Fibroblast of pulmonary artery (primary cell): ENCODE measurements at regions not wholly inside any gene's neighbourhood (a gene's known extent, or its start where the extent isn't known, plus 50 kb on each side); places are given as distances from the start of the nearest gene placed in this dataset.

Source experiments
- DNase-seq: peaks from one replicate; pipeline ENCODE4 v3.0.0-alpha.2; 2010; ENCODE audit warnings: low read depth
- H3K4me3 ChIP-seq: replicated peaks from 2 replicates; pipeline ENCODE4 v1.5.1; 2011; ENCODE audit warnings: low read depth, mild to moderate bottlenecking, control low read depth, low read length, moderate library complexity
- TF ChIP-seq, protein P1 (sequence below): IDR thresholded peaks from 2 replicates; pipeline ENCODE4 v1.5.1; 2011; ENCODE audit warnings: mild to moderate bottlenecking, control low read depth, low read length, inconsistent platforms; ENCODE audit errors: missing control alignments

DNA sequence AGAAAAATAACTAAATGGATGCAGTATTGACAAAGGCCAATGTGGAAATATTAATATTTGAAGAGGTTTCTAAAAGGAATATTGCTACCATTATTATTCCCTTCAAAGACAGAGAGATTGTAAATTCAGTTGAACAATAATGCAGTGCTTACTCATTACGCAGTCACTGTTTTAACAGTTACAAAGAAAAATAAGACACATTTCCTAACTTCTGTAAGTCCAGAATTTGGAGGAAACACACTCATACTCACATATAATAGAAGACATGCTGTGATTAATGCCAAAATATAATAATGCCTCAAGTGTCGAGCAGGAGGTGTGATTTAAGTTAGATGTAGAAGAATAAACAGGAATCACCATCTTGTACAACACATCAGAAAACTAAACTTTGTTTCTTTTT lies 389.2 kb downstream of the FBXO15 start:
- H3K4me3 ChIP-seq: no peak overlapping the region
- TF ChIP-seq, protein P1, sequence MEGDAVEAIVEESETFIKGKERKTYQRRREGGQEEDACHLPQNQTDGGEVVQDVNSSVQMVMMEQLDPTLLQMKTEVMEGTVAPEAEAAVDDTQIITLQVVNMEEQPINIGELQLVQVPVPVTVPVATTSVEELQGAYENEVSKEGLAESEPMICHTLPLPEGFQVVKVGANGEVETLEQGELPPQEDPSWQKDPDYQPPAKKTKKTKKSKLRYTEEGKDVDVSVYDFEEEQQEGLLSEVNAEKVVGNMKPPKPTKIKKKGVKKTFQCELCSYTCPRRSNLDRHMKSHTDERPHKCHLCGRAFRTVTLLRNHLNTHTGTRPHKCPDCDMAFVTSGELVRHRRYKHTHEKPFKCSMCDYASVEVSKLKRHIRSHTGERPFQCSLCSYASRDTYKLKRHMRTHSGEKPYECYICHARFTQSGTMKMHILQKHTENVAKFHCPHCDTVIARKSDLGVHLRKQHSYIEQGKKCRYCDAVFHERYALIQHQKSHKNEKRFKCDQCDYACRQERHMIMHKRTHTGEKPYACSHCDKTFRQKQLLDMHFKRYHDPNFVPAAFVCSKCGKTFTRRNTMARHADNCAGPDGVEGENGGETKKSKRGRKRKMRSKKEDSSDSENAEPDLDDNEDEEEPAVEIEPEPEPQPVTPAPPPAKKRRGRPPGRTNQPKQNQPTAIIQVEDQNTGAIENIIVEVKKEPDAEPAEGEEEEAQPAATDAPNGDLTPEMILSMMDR: no peak
- DNase-seq: peak; percentile 21

DNA sequence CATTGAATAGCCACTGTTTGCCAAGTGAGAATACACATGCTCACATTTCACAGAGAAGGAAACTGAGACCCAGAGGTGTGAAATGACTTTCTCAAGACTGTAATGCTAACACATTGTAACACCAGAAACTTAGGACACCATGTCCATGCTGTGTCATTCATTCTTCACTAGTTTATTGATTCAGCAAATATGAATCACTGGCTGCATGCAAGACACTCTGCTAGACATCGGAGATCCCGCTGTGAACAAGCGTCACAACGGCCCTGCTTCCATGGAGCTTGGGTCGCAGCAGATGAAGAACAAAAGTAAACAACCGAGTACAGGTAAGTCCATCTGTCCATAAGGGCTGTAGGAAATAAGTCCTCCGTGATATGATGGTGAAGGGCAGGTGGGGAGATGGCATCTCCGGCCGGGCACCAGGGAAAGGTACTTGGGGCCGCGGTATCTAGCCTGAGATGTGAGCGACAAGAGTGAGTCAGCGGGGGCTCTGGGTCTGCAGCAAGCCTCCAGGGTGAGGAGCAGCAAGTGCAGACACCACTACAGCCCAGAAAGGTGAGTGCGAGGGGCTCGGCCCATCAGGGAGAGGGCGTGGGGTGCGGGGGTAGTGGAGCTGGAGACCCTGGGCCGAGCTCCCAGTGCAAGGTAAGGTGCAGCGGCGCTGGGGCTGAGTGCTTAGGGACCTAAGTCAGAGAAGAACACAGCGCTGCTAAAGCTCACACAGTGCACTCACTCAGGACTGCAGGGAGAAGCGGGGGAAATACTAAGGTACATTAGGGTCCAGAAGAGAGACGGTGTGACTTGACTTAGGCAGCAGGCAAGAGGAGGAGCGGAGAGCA lies 391.2 kb downstream of the FBXO15 start:
- TF ChIP-seq, protein P1: no peak
- no peak for DNase-seq

DNA sequence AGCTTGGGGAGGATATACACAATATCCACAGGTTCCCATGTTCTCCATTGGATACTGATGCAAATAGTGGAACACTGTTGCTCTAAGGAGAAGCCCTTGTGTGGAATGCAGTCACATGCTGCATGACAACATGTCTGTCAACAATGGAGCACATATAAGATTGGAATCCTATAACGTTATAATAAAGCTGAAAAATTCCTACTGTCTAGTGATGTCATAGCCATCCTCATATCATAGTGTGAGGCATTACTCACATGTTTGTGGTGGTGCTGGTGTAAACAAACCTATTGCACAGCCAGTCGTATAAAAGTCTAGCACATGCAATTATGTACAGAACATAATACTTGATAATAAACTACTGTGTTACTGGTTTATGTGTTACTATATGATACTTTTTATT lies 394.7 kb downstream of the FBXO15 start:
- H3K4me3 ChIP-seq: no peak overlapping the region
- TF ChIP-seq, protein P1: no peak
- peak; percentile 34 for DNase-seq

More for the DNA sequence above, 391.2 kb downstream of the FBXO15 start:
- H3K4me3 ChIP-seq: no peak overlapping the region

DNA sequence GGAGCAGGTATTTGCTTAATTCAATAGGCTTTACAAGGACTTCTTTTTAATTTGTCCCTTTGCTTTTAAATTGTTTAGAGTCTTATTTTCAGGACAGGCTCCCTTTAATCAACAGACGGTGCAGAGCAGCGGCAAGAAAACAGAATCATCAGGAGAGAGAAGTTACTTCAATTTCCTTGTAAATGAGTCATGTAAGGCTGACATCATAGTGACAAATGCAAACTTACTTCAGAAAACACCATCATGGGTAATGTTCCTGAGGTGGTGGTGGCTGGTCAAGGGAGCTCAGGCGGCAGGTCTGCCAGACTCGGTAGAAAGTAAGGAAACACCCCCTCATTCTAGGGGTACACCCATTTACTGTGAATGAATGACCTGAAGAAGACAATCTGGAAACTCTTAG lies 395.1 kb downstream of the FBXO15 start:
- no peak overlapping the region for H3K4me3 ChIP-seq
- peak; percentile 73 for DNase-seq
- TF ChIP-seq, protein P1: no peak

DNA sequence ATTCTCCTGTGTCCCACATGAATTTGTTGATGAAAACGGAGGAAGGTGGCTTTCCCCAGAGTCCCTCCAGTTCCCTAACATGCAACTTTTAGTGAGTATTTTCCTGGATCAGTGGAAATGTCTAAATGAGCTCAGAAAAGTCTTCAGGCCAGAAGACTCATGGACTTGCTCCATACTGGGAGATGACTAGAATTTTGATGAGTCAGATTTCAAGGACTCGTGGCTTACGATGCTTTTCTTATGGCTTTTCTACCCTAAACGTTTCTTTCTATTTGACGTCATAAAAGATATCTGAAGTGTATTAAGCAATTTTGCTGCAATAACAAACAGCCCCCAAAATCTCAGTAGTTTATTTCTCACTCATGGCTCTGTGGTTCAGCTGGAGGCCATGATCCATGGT lies 397.6 kb downstream of the FBXO15 start:
- TF ChIP-seq, protein P1: no peak
- no peak for DNase-seq
- H3K4me3 ChIP-seq: no peak overlapping the region

DNA sequence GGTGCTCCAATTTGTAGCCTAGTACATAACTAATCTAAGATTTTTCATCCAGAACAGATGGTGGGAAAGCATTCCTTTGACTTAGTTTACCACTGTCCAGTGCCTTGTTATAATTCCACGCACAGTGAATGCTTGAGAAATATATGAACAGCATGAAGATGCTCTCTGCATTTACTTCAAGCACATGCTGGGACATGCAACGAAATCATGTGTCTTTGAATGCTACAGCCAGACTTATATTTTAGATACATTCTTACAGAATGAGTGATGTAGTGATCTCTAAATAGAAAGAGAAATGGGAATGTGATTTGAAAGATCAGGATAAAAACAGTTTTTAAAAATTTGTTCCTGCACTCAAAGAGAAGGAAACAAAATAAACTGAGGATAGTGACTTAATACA lies 398.3 kb downstream of the FBXO15 start:
- TF ChIP-seq, protein P1: no peak
- no peak overlapping the region for H3K4me3 ChIP-seq
- no peak for DNase-seq

DNA sequence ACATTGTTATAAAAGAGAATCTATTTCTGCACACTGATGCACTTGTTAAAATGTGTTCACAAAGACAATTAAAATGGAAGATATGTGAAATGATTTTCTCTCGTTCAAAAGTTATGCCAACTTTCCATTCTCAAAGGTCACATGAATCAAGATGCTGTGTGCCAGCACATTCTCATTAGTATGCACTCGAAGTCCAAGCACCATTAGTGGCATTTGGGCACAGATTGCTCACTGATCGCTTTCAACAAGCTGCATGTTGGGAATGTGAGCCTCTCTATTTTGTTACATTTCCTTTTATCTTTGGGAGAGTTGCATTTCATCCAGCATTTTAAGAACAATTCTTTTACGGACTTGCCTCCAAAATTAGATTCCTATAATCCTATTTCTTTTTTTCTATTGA lies 398.9 kb downstream of the FBXO15 start:
- TF ChIP-seq, protein P1: no peak
- H3K4me3 ChIP-seq: no peak overlapping the region
- no peak for DNase-seq
